T1000 (cell line): ENCODE measurements at regions not wholly inside any gene's neighbourhood (a gene's known extent, or its start where the extent isn't known, plus 50 kb on each side); places are given as distances from the start of the nearest gene placed in this dataset.
"Not testable (repeated sequence)": the region's sequence is repeated elsewhere in the genome, so short reads cannot be mapped to it uniquely, and the experiment has no call there.

ENCODE experiments used
- DNase-seq: peaks from one replicate; lab custom pipeline; 2025; ENCODE audit warnings: mixed read lengths; lab: John Stamatoyannopoulos, UW

DNA sequence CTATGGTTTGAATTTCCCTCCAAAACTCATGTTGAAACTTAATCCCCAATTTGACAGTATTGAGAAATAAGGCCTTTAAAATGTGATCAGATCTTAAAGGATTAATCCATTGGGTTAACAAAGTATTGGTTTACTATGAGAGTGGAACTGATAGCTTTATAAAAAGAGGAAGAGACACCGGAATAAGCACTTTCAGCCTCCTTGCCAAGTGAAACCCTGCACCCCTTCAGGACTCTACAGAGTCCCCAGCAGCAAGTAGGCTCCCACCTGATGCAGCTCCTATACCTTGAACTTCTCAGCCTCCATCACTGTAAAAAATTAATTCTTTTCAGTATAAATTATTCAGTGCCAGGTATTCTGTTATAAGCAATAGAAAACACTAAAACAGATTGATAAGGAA is 348.3 kb downstream of the CGGBP1 start:
- DNase-seq: no peak

DNA sequence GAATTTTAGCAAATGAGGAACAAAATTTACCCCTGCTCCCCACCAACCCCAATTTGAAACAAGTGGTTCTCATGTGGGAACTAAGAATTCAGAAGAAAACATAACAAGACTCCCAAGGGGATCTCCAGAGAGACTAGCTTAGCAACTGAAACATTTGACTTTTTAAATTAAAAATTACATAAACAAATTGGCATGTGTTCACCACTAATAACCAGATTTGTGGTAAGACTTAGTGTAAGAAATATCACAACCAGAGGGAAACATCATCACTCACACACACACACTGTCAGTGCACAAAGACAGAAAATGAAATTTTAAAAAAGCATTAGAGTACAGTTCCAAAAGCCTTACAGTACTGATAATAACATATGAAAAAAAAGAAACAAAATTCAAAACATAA is 348.8 kb downstream of the CGGBP1 start:
- DNase-seq: no peak

DNA sequence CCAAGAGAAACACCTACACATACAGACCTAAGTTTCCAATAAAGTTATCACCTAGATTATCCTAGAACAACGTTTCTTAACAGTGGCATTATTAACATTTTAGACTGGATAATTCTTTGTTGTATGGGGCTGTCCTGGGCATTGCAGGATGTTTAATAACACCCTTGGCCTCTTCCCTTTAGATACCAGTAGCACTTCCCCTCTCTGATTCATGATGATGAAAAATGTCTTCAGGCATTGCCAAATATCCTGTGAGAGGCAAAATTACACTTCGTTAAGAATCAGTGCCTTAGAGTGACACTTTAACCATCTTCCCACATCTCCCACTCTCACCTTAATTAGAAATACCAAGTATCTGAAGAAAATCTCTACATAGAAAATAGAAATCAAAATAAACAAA is 352.6 kb downstream of the CGGBP1 start:
- no peak for DNase-seq

DNA sequence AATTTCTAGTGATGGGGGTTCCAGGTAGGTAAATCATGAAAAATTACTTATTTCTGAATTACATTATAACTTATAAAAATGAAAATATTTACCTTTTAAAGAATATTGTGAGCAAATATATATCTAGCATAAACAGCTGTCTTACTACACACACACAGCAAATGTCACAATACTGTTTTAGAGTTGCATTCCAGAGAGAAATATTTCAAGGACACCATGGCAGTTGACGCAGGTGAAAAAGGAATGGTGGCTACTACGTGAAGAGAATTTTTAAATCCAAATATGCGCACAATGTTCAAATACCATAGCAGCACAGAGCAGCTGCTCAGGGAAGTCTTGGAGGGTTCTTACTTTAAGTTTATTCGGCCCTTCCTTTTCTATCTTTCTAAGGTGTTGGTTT is 356.2 kb downstream of the CGGBP1 start:
- no peak for DNase-seq

DNA sequence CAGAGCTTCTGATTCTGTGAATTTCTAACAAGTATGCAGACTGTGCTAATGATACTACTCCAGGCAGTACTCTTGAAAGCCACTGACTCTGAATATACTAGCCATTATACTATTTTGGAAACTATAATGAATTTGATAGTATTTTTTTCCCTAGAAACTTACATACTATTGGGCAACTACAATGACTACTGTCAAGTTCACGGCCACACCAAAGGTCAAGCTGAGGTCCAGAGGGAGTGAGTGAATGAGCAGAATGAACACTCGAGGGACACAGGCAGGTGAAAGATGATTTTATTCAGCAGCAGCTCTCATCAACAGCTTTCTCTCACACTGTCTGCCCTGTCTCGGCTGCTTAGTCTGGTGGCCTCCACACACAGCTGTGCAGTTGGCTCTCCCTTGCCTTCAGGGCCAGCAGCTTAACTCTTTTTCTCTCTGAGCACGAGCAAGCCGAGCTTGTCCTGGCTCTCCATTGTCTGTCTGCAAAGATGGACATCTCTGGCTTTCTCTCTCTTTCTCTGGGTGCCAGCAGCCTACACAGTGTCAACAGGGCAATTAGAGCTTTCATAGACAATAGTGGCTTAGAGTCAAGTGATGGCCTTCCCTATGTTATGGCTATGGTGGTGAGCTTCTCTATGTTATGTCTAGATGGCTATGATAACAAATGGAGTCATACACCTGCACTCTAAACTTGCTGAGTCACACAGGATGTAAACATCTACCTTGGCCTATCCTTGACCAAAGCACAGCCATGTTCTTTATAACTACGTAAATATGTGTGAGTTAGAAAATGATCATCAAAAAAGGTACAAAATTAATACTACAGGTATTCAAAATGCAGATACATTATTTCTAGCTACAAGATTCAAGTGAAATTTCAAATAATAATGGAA is 362.4 kb downstream of the CGGBP1 start:
- DNase-seq: no peak

DNA sequence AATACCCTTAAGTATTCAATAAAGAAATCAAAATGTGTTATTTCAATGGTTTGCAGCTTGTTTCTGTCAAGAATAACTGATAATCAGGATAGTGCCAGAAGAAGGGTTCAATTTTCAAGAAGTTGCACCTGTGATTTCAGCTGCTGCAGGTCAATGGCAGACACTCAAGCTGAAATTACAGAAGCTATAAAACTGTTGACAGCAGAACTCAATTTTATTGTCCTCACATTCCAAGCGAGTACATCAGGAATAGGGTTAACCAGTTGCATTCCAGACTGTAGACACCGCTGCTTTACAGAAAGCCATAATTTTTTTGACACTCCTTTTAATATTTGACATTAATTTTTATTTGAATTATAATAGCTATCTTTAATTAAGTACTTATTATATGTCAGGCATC is 364.1 kb downstream of the CGGBP1 start:
- DNase-seq: no peak

DNA sequence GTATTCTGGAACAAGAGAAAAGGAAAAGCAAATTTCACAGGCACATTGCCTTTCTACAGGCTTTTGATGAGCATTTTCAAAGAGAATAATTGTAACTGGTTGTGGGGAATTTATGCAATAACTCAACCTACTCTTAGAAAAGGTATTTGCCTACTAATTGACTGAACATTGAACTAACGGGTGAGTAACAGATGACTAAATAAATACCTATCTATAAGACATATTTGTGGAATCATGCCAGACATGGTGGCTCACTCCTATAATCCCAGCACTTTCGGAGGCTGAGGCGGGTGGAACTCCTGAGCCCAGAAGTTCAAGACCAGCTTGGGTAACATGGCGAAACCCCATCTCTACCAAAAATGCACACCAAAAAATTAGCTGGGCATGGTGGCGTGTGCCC is 367.7 kb downstream of the CGGBP1 start:
- no peak for DNase-seq

DNA sequence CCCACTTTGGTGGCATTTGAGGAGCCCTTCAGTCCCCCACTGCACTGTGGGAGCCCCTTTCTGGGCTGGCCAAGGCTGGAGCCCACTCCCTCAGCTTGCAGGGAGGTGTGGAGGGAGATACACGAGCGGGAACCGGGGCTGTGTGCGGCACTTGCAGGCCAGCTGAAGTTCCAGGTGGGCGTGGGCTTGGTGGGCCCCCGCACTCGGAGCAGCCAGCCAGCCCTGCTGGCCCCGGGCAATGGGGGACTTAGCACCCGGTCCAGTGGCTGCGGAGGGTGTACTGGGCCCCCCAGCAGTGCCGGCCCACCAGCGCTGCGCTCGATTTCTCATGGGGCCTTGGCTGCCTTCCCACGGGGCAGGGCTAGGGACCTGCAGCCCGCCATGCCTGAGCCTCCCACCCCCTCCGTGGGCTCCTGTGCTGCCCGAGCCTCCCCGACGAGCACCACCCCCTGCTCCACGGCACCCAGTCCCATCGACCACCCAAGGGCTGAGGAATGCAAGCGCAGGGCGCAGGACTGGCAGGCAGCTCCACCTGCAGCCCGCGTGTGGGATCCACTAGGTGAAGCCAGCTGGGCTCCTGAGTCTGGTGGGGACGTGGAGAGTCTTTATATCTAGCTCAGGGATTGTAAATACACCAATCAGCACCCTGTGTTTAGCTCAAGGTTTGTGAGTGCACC is 379.7 kb downstream of the CGGBP1 start:
- DNase-seq: not testable (repeated sequence)

DNA sequence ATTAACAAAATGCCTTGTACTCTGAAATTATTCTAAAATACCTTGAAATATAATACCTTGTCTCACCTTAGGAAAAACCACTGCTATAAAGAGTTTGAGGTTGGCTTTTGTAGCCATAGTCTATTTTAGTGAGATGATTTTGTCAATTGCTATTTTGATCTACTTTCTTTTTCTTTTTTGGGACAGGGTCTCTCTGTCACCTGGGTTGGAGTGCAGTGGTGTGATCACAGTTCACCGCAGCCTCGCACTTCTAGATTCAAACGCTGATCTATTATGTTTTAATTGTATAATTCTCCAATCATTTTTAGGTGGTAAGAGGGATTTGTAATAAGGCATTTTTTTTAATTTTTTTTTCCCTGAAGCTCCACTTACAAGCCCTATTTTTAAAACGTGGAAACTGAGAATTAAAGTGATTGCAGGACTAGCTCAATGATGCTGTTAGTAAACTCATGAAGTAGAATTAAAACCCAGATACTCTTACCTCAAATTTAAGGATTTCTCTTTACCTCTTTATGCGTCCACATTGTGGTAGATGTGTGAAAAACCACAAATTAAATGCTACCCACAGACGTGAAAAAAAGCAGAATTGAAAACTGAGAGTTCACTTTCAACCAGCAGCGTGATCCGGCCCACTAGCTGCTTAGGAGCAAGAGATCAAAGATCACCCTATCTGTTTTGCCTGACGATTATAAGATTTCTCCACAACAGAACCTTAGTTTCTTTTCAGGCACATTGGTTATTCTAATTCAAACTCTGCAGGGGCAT is 384.2 kb downstream of the CGGBP1 start:
- DNase-seq: no peak

DNA sequence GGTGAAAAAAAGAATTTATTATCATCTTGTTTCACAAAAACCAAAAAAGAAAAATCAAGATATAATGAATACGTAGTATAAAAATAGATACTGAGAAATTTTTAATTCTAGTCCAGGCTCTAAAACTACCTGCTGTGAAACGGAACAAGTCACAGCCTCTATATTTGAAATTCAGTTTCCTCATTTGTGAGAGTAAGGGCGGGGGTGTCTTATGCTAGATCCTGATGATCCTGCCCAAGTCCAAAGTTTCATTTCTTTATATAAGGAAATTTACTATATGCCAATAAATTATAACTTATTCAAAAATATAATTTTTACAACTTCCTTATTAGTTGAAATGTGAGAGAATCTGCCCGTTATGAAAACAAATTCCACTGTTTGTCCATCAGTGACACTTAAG is 385.7 kb downstream of the CGGBP1 start:
- no peak for DNase-seq

DNA sequence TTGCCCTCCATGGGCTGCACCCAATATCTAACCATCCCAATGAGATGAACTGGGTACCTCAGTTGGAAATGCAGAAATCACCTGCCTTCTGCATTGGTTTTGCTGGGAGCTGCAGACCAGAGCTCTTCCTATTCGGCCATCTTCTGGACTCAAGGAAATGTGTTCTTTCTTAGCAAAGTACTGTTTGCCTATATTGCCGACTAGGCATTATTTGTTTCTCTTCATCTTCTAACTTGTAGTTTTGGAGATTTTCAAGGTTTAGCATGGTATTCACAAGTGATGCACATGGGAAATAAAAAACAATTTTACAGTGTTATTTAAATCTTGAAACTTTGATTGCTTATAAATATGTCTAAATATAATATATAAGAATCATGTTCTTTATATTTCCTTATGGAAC is 377.8 kb upstream of the POU1F1 start:
- DNase-seq: no peak

DNA sequence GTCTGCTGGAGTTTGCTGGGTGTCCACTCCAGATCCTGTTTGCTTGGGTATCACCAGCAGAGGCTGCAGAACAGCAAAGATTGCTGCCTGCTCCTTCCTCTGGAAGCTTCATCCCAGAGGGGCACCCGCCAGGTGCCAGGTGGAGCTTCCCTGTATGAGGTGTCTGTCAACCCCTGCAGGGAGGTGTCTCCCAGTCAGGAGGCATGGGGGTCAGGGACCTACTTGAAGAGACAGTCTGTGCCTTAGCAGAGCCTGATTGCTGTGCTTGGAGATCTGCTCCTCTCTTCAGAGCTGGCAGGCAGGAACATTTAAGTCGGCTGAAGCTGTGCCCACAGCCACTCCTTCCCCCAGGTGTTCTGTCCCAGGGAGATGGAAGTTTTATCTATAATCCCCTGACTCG is 376.8 kb upstream of the POU1F1 start:
- not testable (repeated sequence) for DNase-seq

DNA sequence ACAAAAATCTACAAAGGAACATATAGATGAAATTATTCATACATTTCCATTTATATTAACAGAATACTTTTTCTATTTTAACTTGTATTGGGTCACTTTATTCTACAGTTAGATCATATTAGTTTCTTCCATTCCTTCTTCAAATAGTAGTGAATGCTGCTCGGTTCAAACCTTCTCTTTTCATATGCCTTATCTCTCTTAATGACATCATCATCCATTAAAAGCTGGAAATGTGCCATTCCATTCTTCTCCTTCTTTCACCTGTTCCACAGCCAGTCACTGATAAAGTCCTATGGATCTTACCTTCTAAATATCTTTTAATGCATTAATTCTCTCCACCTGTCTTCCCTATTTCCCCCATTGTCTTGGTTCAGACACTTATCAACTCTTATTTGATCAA is 358.0 kb upstream of the POU1F1 start:
- no peak for DNase-seq

DNA sequence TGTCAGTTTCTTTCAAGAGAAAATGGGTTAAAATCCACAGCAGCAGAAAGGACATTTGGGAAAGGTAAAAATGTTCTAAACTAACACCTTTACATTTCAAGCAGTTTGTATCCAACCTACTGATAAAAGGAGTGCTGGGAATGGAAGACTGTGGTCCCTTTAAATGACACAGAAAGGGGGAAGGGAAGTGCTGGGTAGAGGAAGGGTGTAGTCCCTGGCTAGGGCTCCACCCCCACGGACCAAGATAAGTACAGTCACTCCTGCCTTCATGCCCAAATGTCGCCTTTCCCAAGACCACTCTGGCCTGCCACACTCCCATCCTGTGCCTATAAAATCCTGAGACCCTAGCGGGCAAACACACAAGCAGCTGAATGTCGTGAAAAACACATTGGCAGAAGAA is 350.9 kb upstream of the POU1F1 start:
- no peak for DNase-seq

DNA sequence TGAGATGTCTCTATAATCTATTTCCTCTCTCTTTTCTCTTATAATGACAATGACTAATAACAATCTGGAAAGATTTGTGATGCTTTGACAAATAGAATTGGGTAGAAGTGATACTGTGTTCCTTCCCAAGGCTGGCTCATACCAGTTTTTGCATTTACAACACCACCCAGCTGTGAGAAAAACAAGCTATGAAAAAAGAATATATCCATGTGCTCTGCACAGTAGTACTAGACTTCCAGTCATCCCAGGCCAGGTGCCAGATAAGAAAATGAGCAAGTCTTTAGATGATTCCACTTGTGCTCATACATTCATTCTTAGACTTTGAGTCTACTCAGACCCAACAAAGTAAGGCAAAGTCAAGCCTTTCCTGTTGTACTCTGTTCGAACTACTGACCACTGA is 350.2 kb upstream of the POU1F1 start:
- DNase-seq: peak; percentile 25

DNA sequence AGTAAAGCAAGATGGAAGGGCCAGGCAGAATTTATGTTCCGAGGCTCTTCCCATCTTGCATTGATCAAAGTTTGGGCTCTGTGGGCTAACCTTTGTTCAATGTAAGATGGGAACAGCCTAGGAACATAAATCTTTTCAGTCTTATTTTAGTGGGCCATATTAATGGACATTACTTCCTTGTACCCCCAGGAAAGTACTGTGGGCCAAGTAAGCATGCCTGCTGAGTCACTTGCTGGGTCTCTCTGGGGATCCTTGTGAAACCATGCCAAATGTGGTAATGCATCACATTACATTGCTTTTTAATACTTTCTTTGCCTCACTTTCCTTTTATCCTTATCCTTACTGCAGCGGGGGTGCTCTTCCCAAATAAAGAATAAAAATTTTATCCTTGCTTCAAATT is 349.5 kb upstream of the POU1F1 start:
- DNase-seq: peak; percentile 27

DNA sequence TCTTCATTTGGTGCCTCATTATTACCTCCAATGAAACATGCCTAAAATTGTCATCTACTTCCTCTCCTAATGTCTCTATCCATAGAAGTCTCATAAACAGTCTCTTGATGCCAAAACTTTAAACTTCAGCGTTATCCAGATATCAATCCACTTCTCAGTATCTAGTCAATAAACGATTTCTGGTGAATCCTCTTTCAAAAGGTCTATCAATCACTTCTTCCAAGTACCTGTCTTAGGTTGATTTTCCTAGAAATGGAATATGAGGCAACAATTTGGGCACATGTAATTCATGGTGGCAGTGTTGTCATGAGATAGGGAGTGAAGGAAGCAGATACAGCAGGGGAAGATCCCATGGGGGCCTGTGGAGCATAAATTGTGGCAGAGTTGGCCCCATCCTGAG is 348.5 kb upstream of the POU1F1 start:
- DNase-seq: no peak

DNA sequence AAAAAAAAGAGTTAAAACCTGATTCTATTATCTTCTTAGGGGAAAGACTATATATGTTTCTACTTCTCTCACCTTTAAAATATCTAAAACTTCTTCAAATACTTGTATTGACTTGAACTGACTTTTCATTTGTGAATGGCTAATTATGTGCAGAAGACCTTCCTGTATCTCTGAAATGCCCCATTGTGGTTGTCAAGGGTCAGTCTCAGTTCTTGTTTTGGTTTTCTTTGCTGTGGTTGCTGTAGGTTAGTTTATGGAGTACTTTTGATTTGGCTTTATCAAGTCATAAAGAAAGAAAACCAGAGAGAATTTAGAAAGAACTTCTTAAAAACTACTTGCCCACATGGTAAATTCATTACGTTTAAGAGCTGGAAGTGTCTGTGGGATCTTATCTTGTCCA is 345.3 kb upstream of the POU1F1 start:
- no peak for DNase-seq

DNA sequence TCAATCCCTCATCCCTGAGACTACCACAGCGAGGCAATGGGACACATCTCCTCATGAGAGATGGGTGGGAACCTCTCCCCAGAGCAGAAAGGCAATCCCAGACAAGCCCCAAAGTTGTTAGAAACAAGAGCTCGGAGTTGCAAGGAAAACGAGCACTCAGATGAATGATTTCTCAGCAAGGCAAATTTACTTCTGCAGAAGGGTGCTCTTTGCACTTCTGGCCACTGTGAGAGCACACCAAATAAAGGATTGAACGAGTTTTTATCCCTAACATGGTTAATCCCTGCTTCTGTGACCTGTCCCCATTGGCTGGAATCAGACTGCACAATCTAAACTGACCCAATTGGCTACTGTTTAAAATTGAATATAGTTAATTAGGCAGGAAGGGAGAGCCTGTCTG is 339.1 kb upstream of the POU1F1 start:
- DNase-seq: no peak

DNA sequence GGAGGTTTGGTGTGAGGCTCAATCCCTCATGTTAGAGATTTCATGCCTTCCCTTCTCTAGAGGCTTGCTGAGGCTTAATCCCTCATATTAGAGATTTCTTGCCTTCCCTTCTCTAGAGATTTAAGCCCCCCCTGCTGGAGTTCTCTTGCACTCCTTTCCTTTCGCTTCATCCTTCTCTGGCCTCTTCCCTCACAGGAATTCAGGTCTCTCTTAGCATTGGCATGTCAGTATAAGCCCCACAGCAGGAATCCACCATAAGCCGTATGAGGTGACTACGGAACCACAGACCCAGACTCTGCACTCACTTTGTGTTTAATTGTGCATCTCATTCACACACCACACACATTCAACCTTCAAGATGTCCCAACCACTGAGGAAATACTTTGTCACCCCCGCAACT is 338.6 kb upstream of the POU1F1 start:
- DNase-seq: no peak

DNA sequence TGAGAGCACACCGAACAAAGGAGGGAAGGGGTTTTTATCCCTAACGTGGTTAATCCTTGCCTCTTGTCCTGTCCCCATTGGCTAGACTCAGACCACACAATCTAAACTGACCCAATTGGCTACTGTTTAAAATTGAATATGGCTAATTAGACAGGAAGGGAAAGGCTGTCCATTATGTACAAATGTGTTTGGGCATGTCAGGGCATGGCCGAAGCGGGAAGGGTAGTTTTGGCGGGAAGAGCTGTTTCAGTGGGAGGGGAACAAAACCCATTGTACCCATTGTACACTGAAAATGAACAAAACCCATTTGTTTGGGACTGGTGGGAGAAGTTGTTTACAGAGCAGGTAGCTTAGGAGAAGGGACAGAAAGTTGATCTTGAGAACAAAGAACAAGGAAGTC is 330.9 kb upstream of the POU1F1 start:
- DNase-seq: no peak

DNA sequence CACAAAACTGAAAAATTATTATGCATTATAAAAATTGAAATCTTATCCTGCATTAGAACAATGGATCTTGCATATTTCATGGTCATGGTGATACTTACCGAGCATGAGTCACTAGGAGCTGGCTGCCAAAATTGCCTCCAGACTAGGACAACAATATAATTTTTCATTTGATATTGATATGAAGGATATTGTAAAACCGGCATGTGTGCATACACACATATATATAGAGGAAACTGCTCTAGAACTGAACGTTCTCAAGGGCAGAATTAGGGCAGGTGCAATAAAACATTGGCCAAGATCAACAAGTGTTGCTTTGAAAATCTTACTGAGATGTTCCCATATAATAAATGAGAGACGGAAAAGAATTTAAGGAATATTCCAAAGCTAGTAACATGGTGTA is 319.4 kb upstream of the POU1F1 start:
- DNase-seq: no peak

DNA sequence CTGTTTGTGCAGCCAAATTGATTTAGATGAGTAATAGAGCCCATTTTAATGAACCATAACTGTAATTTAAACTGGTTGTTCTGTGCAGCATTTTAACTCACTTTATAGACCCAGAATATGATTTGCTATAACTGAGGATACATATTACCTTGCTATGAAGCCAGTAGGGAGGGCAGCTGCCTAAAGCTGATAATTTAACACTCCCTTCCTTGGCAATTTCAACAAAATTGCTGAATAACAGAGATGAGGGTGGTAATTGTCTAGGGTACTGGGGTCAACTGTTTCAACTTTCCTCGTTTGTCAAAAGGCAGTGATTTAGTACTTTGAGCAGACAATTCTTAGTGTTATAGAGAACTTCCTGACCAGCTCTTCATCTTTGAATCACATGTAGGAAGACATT is 304.9 kb upstream of the POU1F1 start:
- DNase-seq: no peak
